ENCODE measurements at regions not wholly inside any gene's neighbourhood (a gene's known extent, or its start where the extent isn't known, plus 50 kb on each side); places are given as distances from the start of the nearest gene placed in this dataset.

- peaks cover 14% of the 10 kb centered on the region for H3K4me1 Mint-ChIP-seq (ENCODE audit: unreplicated experiment)
- DNase-seq (ENCODE audit: extremely low spot score, unreplicated experiment), result no peak
- H3K36me3 Mint-ChIP-seq (ENCODE audit: unreplicated experiment), result no peaks in the 10 kb centered on the region
- TF ChIP-seq CTCF (IDR thresholded peaks at IDR 0.05), result no peak
- H3K4me3 Mint-ChIP-seq (ENCODE audit: unreplicated experiment), result no peak overlapping the region
- H3K27me3 Mint-ChIP-seq (ENCODE audit: unreplicated experiment), result no peaks in the 10 kb centered on the region
- H3K27ac Mint-ChIP-seq (ENCODE audit: unreplicated experiment), result no peak overlapping the region
- no peaks in the 10 kb centered on the region for H3K9me3 Mint-ChIP-seq (ENCODE audit: unreplicated experiment)
Measured at GRCh38 chr6:82780334-82780733, 285.3 kb downstream of the UBE3D start.

DNA sequence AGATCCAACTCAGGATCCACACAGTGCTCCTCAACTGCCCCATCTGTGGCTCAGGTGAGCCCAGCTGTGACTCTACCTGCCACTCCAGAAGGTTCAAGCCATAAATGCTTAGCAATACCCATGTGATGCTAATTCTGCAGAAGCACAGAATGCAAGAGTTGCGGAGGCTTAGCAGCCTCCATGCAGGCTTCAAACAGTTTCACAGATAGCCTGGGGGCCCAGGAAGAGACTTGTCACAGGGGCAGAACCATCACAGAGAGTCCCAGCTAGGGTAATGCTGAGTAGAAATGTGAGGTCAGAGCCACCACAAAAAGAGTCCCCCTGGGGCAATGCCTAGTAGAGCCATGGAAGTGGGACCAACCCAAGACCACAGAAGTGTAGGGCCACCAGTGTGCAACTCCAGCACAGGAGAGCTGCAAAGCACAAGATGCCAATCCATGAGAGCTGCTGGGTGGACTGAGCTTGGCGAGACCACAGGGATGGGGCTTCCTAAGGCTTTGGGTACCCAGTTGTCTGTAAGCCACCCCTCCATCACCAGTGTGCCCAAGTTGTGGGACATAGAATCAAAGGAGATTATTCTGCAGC is 283.9 kb downstream of the UBE3D start:
- no peak for DNase-seq (ENCODE audit: extremely low spot score, unreplicated experiment)
- Mint-ChIP-seq H3K4me1 (ENCODE audit: unreplicated experiment) (peaks cover 8% of the 10 kb centered on the region), H3K9me3 (ENCODE audit: unreplicated experiment) (no peaks in the 10 kb centered on the region), H3K36me3 (ENCODE audit: unreplicated experiment) (no peaks in the 10 kb centered on the region), H3K27ac (ENCODE audit: unreplicated experiment) (no peak overlapping the region), H3K27me3 (ENCODE audit: unreplicated experiment) (no peaks in the 10 kb centered on the region), H3K4me3 (ENCODE audit: unreplicated experiment) (no peak overlapping the region)
- no peak for TF ChIP-seq CTCF (IDR thresholded peaks at IDR 0.05)

DNA sequence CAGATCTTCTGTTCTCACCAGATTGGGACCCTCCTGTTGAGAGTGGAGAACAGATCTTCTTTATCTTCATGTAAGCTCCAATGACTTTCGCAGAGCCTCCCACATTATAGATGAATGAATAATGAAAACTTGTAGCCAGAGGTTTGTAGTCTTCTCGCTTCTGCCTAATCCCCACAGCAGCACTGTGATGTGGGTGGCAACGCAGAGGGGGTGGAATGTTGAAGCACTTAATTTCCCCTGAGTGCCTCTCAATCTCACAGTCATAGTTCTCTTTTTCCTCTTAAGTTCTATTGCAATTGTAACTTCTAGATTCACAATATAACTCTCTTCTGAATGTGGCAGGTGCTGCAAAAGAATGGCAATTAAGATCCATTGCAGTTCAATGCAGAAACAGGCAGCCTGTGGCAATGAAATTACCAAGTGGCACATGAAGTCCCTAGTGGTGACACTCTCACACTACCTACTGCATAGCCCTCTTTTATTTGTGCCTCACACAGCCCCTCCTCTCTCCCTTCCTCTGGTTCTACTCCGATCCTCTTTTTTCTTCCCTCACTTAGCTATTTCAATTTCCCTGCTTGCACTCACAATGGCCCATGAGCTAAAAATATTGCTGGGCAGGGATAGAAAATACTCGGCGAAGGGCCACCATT is 281.9 kb downstream of the UBE3D start:
- Mint-ChIP-seq H3K4me3 (ENCODE audit: unreplicated experiment) (no peak overlapping the region), H3K4me1 (ENCODE audit: unreplicated experiment) (peaks cover 8% of the 10 kb centered on the region), H3K27me3 (ENCODE audit: unreplicated experiment) (no peaks in the 10 kb centered on the region), H3K9me3 (ENCODE audit: unreplicated experiment) (no peaks in the 10 kb centered on the region), H3K27ac (ENCODE audit: unreplicated experiment) (no peak overlapping the region), H3K36me3 (ENCODE audit: unreplicated experiment) (no peaks in the 10 kb centered on the region)
- TF ChIP-seq CTCF (IDR thresholded peaks at IDR 0.05), result no peak
- DNase-seq (ENCODE audit: extremely low spot score, unreplicated experiment), result no peak

DNA sequence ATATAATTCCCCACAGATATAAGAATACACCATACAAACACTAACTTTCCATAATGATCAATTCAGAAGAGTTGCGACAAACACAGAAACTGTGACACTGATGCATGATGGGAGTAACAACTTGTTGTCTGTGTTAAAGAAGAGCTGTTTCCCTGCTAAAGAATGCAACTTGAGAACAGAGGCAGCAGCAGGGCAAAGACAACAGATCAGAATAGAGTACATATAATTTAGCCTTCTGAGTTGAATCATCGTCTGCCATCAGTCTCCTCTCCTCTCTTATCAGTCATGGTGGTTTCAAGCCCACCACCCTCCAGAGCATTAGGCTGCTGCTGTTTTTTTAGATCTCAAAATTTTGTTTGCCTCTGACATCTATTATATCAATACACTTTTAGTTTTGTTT is 280.4 kb downstream of the UBE3D start:
- Mint-ChIP-seq H3K4me3 (ENCODE audit: unreplicated experiment) (no peak overlapping the region), H3K27ac (ENCODE audit: unreplicated experiment) (no peak overlapping the region), H3K4me1 (ENCODE audit: unreplicated experiment) (peaks cover 8% of the 10 kb centered on the region), H3K9me3 (ENCODE audit: unreplicated experiment) (peaks cover 3% of the 10 kb centered on the region), H3K27me3 (ENCODE audit: unreplicated experiment) (no peaks in the 10 kb centered on the region), H3K36me3 (ENCODE audit: unreplicated experiment) (peaks cover 3% of the 10 kb centered on the region)
- no peak for DNase-seq (ENCODE audit: extremely low spot score, unreplicated experiment)
- no peak for TF ChIP-seq CTCF (IDR thresholded peaks at IDR 0.05)

DNA sequence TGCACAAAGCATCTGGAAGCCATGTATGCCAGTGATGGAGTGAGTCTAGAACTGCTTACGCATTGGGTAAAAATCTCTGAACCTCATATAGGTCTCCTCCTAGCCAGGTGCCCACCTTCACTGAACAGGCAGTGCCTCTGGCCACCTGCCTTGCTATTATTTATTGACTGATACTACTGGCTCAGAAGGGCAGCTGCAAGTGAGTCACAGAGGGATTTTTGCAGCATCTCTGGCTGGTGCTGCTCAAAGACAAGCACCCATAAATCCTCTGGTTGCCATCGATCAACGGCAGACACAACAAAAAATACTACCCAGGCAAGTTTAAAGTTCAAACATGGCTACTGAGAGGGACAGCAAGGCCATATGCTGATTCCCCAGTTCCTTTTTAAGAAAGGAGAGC is 279.4 kb downstream of the UBE3D start:
- TF ChIP-seq CTCF (IDR thresholded peaks at IDR 0.05), result no peak
- H3K27ac Mint-ChIP-seq (ENCODE audit: unreplicated experiment), result no peak overlapping the region
- H3K9me3 Mint-ChIP-seq (ENCODE audit: unreplicated experiment), result peaks cover 6% of the 10 kb centered on the region
- H3K4me1 Mint-ChIP-seq (ENCODE audit: unreplicated experiment), result peaks cover 8% of the 10 kb centered on the region
- no peak for DNase-seq (ENCODE audit: extremely low spot score, unreplicated experiment)
- no peak overlapping the region for H3K4me3 Mint-ChIP-seq (ENCODE audit: unreplicated experiment)
- no peaks in the 10 kb centered on the region for H3K27me3 Mint-ChIP-seq (ENCODE audit: unreplicated experiment)
- H3K36me3 Mint-ChIP-seq (ENCODE audit: unreplicated experiment), result peaks cover 3% of the 10 kb centered on the region
